Upper lobe of right lung (tissue), 1 donor: ENCODE measurements at regions not wholly inside any gene's neighbourhood (a gene's known extent, or its start where the extent isn't known, plus 50 kb on each side); places are given as distances from the start of the nearest gene placed in this dataset.

Experiments
- ATAC-seq: fragments of 200-7000 bp; cut with Tn5 transposase; one replicate; pipeline ENCODE4 v1.9.1; 2020; ENCODE audit warnings: mild to moderate bottlenecking, moderate library complexity
- DNase-seq: peaks from one replicate; pipeline ENCODE4 v3.0.0-alpha.2; 2020
- H3K27ac ChIP-seq: fragments of 200-600 bp; one replicate; pipeline ENCODE4 v1.8.0; 2022
- H3K27me3 ChIP-seq: fragments of 200-600 bp; one replicate; pipeline ENCODE4 v1.8.0; 2022; ENCODE audit warnings: mild to moderate bottlenecking
- H3K36me3 ChIP-seq: fragments of 200-600 bp; one replicate; pipeline ENCODE4 v1.8.0; 2022
- H3K4me1 ChIP-seq: fragments of 200-600 bp; one replicate; pipeline ENCODE4 v1.8.0; 2022
- H3K4me3 ChIP-seq: fragments of 200-600 bp; one replicate; pipeline ENCODE4 v1.8.0; 2022; ENCODE audit warnings: mild to moderate bottlenecking
- H3K9me3 ChIP-seq: fragments of 200-600 bp; one replicate; pipeline ENCODE4 v1.8.0; 2022
- CTCF ChIP-seq: fragments of 200-600 bp; IDR thresholded peaks from one replicate; pipeline ENCODE4 v1.8.0; 2022; ENCODE audit warnings: antibody characterized with exemption
- intact Hi-C: fragments of 100-400 bp; cut with DNase I; formaldehyde crosslinking; loops from one replicate; pipeline ENCODE4 v1.11.0; 2022
- donor health status: DM: no; HTN: yes; CAD: no; lungs with severe emphysema.

- DNase-seq (no peak), ATAC-seq (no peak)
- no peak overlapping the region for H3K27ac ChIP-seq
- no peaks in the 10 kb centered on the region for H3K4me1 ChIP-seq
- H3K27me3 ChIP-seq: peaks cover 7% of the 10 kb centered on the region
- TF ChIP-seq CTCF: no peak
- H3K4me3 ChIP-seq: no peak overlapping the region
- no peaks in the 10 kb centered on the region for H3K36me3 ChIP-seq
- H3K9me3 ChIP-seq: no peaks in the 10 kb centered on the region
- intact Hi-C loops: no loop called here
Observed at GRCh38 chr16:17015702-17016101, 455.1 kb downstream of the XYLT1 start.

- ATAC-seq: no peak
- DNase-seq: no peak
- no peak for TF ChIP-seq CTCF
- Histone ChIP-seq H3K27ac (no peak overlapping the region), H3K36me3 (no peaks in the 10 kb centered on the region), H3K4me3 (no peak overlapping the region), H3K4me1 (no peaks in the 10 kb centered on the region), H3K9me3 (no peaks in the 10 kb centered on the region), H3K27me3 (peaks cover 7% of the 10 kb centered on the region)
- intact Hi-C loops: no loop called here
Observed at GRCh38 chr16:17017442-17017841, 453.3 kb downstream of the XYLT1 start.

- no peaks in the 10 kb centered on the region for H3K9me3 ChIP-seq
- DNase-seq (no peak), ATAC-seq (no peak)
- TF ChIP-seq CTCF: no peak
- no peak overlapping the region for H3K27ac ChIP-seq
- no peaks in the 10 kb centered on the region for H3K36me3 ChIP-seq
- H3K4me1 ChIP-seq: no peaks in the 10 kb centered on the region
- H3K4me3 ChIP-seq: no peak overlapping the region
- intact Hi-C loops: no loop called here
- peaks cover 7% of the 10 kb centered on the region for H3K27me3 ChIP-seq
Observed at GRCh38 chr16:17018585-17018939, 452.2 kb downstream of the XYLT1 start.

- no peak for ATAC-seq
- H3K27me3 ChIP-seq: peaks cover 7% of the 10 kb centered on the region
- no peaks in the 10 kb centered on the region for H3K36me3 ChIP-seq
- no peak for TF ChIP-seq CTCF
- no peaks in the 10 kb centered on the region for H3K9me3 ChIP-seq
- H3K4me1 ChIP-seq: no peaks in the 10 kb centered on the region
- no peak overlapping the region for H3K4me3 ChIP-seq
- H3K27ac ChIP-seq: no peak overlapping the region
- DNase-seq: no peak
- intact Hi-C loops: no loop called here
Observed at GRCh38 chr16:17019366-17019765, 451.4 kb downstream of the XYLT1 start.

- DNase-seq (no peak), ATAC-seq (no peak)
- TF ChIP-seq CTCF: no peak
- Histone ChIP-seq H3K36me3 (no peaks in the 10 kb centered on the region), H3K27ac (no peak overlapping the region), H3K4me3 (no peak overlapping the region), H3K9me3 (no peaks in the 10 kb centered on the region), H3K27me3 (peaks cover 7% of the 10 kb centered on the region), H3K4me1 (no peaks in the 10 kb centered on the region)
- intact Hi-C loops: no loop called here
Observed at GRCh38 chr16:17023606-17024005, 447.2 kb downstream of the XYLT1 start.

- no peak for DNase-seq
- no peak for ATAC-seq
Observed at GRCh38 chr16:17024514-17024913, 446.2 kb downstream of the XYLT1 start.

More at GRCh38 chr16:17024514-17024913, 446.2 kb downstream of the XYLT1 start:
- TF ChIP-seq CTCF: no peak
- no peak overlapping the region for H3K4me3 ChIP-seq
- no peaks in the 10 kb centered on the region for H3K36me3 ChIP-seq
- no peaks in the 10 kb centered on the region for H3K9me3 ChIP-seq
- H3K27me3 ChIP-seq: peaks cover 7% of the 10 kb centered on the region
- intact Hi-C loops: no loop called here
- H3K27ac ChIP-seq: no peak overlapping the region
- no peaks in the 10 kb centered on the region for H3K4me1 ChIP-seq
